Endothelial cell of umbilical vein (primary cell): ENCODE measurements at regions not wholly inside any gene's neighbourhood (a gene's known extent, or its start where the extent isn't known, plus 50 kb on each side); places are given as distances from the start of the nearest gene placed in this dataset.

Source experiments
- BruUV-seq: library from RNA; stranded (reverse); fragments of 400-500 nt; replicated peaks from 2 replicates; lab custom pipeline; 2021; lab: Mats Ljungman, UMichigan
- CTCF ChIA-PET: fragments of 300-600, 350-600 bp; sonication (Branson Sonifier 250); formaldehyde crosslinking; loops from one replicate; lab custom pipeline; 2021; ENCODE audit warnings: antibody characterized with exemption, inconsistent platforms; lab: Charles Lee
- POLR2A ChIA-PET: fragments of 300-600, 350-600 bp; sonication (Branson Sonifier 250); formaldehyde crosslinking; loops from one replicate; lab custom pipeline; 2021; ENCODE audit warnings: antibody characterized with exemption, inconsistent platforms; lab: Charles Lee
- DNase-seq: peaks from one replicate; pipeline ENCODE4 v3.0.0-alpha.2; 2011; ENCODE audit warnings: low read depth, low spot score
- FAIRE-seq: peaks from 2 replicates; lab custom pipeline; 2011; peaks lifted over from hg19 to GRCh38; lab: Jason Lieb, UNC
- H2AFZ ChIP-seq: 2 replicates; pipeline ENCODE4 v1.6.0; 2012; ENCODE audit warnings: low read depth, low read length, control low read depth, inconsistent platforms
- H3K27ac ChIP-seq: 2 replicates; pipeline ENCODE4 v1.5.1; 2011; ENCODE audit warnings: low read depth, mild to moderate bottlenecking, control low read depth, low read length, moderate library complexity; ENCODE audit not compliant: insufficient read depth
- H3K27me3 ChIP-seq, 2 experiments: 2 replicates each; pipeline versions ENCODE4 v1.6.0 to v1.6.1; 2011; ENCODE audit warnings: low read length in 2 of 2, mixed read lengths in 1 of 2; ENCODE audit not compliant: control insufficient read depth in 2 of 2, insufficient read depth in 2 of 2
- H3K36me3 ChIP-seq, 2 experiments: 2 replicates in 1 of 2; 3 replicates in 1 of 2; pipeline ENCODE4 v1.5.1; 2011; ENCODE audit warnings: low read length in 2 of 2, mild to moderate bottlenecking in 1 of 2, moderate library complexity in 1 of 2; ENCODE audit not compliant: control insufficient read depth in 2 of 2, insufficient read depth in 2 of 2; ENCODE audit errors: extremely low read depth in 1 of 2
- H3K4me1 ChIP-seq: 3 replicates; pipeline ENCODE4 v1.5.1; 2011; ENCODE audit warnings: mild to moderate bottlenecking, low read length; ENCODE audit not compliant: control insufficient read depth, insufficient read depth; ENCODE audit errors: extremely low read depth
- H3K4me2 ChIP-seq: 2 replicates; pipeline ENCODE4 v1.6.1; 2011; ENCODE audit warnings: low read length, control low read depth, mixed read lengths; ENCODE audit not compliant: insufficient read depth
- H3K4me3 ChIP-seq, 3 experiments: fragments of 200-600 bp in 1 of 3; sonication (generic), shearing (Covaris generic) in 1 of 3; replicated peaks in 1 of 3; 2 replicates each; pipeline ENCODE4 v1.5.1; 2011 to 2016; ENCODE audit warnings: control low read depth in 3 of 3, low read length in 3 of 3, mild to moderate bottlenecking in 2 of 3, inconsistent platforms in 1 of 3, low read depth in 1 of 3, moderate library complexity in 1 of 3; ENCODE audit not compliant: insufficient read depth in 1 of 3
- H3K79me2 ChIP-seq: 2 replicates; pipeline ENCODE4 v1.6.0; 2012; ENCODE audit warnings: low read length, inconsistent platforms; ENCODE audit not compliant: control insufficient read depth, insufficient read depth
- H3K9ac ChIP-seq: replicated peaks from 2 replicates; pipeline ENCODE3; 2011; ENCODE audit warnings: low read length, control low read depth; ENCODE audit not compliant: insufficient read depth; ENCODE audit errors: extremely low read depth
- H3K9me1 ChIP-seq: replicated peaks from 3 replicates; pipeline ENCODE4 v1.6.0; 2011; ENCODE audit warnings: mild to moderate bottlenecking, low read length; ENCODE audit not compliant: control insufficient read depth, insufficient read depth; ENCODE audit errors: extremely low read depth
- H3K9me3 ChIP-seq: replicated peaks from 2 replicates; pipeline ENCODE4 v1.5.1; 2012; ENCODE audit warnings: low read length, inconsistent platforms; ENCODE audit not compliant: control insufficient read depth, insufficient read depth
- H4K20me1 ChIP-seq: replicated peaks from 2 replicates; pipeline ENCODE3; 2011; ENCODE audit warnings: mild to moderate bottlenecking, low read length; ENCODE audit not compliant: control insufficient read depth, insufficient read depth; ENCODE audit errors: extremely low read depth
- CTCF ChIP-seq, 2 donors: IDR thresholded peaks; 1 replicate in 1 of 2; 2 replicates in 1 of 2; pipeline ENCODE4 v1.5.1; 2011; ENCODE audit warnings: low read length in 2 of 2, mild to moderate bottlenecking in 2 of 2, moderate library complexity in 2 of 2, control low read depth in 1 of 2, inconsistent platforms in 1 of 2, low read depth in 1 of 2; ENCODE audit not compliant: insufficient read depth in 1 of 2; ENCODE audit errors: extremely low read depth in 1 of 2
- EZH2 ChIP-seq: IDR thresholded peaks from 2 replicates; pipeline ENCODE4 v1.6.1; 2012; ENCODE audit warnings: borderline replicate concordance, low read depth, mild to moderate bottlenecking, moderate library complexity, low read length, inconsistent platforms; ENCODE audit not compliant: severe bottlenecking
- FOS ChIP-seq: IDR thresholded peaks from 2 replicates; pipeline ENCODE4 v1.6.1; 2011; ENCODE audit warnings: mild to moderate bottlenecking, low read length, moderate library complexity, borderline replicate concordance; ENCODE audit not compliant: insufficient read depth
- GATA2 ChIP-seq: IDR thresholded peaks from 2 replicates; pipeline ENCODE4 v1.7.0; 2011; ENCODE audit warnings: low read depth, mild to moderate bottlenecking, moderate library complexity, mixed read lengths, low read length; ENCODE audit not compliant: insufficient read length, insufficient read depth
- JUN ChIP-seq: IDR thresholded peaks from 2 replicates; pipeline ENCODE4 v1.6.1; 2011; ENCODE audit warnings: borderline replicate concordance, low read depth; ENCODE audit not compliant: insufficient read length, insufficient read depth
- MAX ChIP-seq: IDR thresholded peaks from 2 replicates; pipeline ENCODE4 v1.6.1; 2011; ENCODE audit not compliant: insufficient read depth, insufficient read length
- MYC ChIP-seq: IDR thresholded peaks from one replicate; pipeline ENCODE4 v1.6.1; 2011; ENCODE audit warnings: mild to moderate bottlenecking, low read depth, low read length
- POLR2A ChIP-seq: IDR thresholded peaks from 2 replicates; pipeline ENCODE4 v1.6.1; 2012; ENCODE audit warnings: low read depth, mild to moderate bottlenecking, control low read depth, low read length
- POLR2AphosphoS5 ChIP-seq: IDR thresholded peaks from 2 replicates; pipeline ENCODE4 v1.6.1; 2012; ENCODE audit warnings: low read depth, mild to moderate bottlenecking, control low read depth, low read length, moderate library complexity; ENCODE audit not compliant: insufficient read depth
- dilution Hi-C: fragments of 300-500 bp; cut with MboI; formaldehyde crosslinking; loops from one replicate; pipeline ENCODE4 v1.15.0; 2019; ENCODE audit warnings: low sequenced_read_pairs; ENCODE audit not compliant: extremely low pct_ligation_motif_present
- intact Hi-C: fragments of 100-400 bp; cut with micrococcal nuclease; formaldehyde crosslinking; loops from one replicate; pipeline ENCODE4 v1.10.0; 2022

- BruUV-seq: no TSS peak
- H3K4me3 ChIP-seq: no peak overlapping the region
- no peak for FAIRE-seq
These were observed 261.3 kb upstream of the KLHL29 start for GRCh38 chr2:23123686-23124085.

More at GRCh38 chr2:23123686-23124085, 261.3 kb upstream of the KLHL29 start:
- Histone ChIP-seq H3K9me3 (no peaks in the 10 kb centered on the region), H3K27ac (no peak overlapping the region), H2AFZ (no peak overlapping the region), H3K9ac (no peak overlapping the region), H3K27me3 (no peaks in the 10 kb centered on the region), H4K20me1 (no peaks in the 10 kb centered on the region), H3K79me2 (no peaks in the 10 kb centered on the region), H3K4me2 (no peak overlapping the region), H3K36me3 (no peaks in the 10 kb centered on the region), H3K4me1 (no peaks in the 10 kb centered on the region), H3K9me1 (no peaks in the 10 kb centered on the region)
- TF ChIP-seq FOS (no peak), MYC (no peak), POLR2AphosphoS5 (no peak), POLR2A (no peak), CTCF (IDR thresholded peaks at IDR 0.05; ENCODE audit: extremely low read depth in 1 of 2, insufficient read depth in 1 of 2, low read depth in 1 of 2, low read length in 2 of 2) (no peak), GATA2 (no peak), JUN (no peak), EZH2 (no peak), MAX (no peak)
- intact Hi-C loops (no loop called here), dilution Hi-C loops (no loop called here)
- POLR2A ChIA-PET: no interaction called here
- CTCF ChIA-PET: no interaction called here
- no peak for DNase-seq
